Activated T-cell treated with anti-CD3 and anti-CD28 coated beads for 24 hours (primary cell): ENCODE measurements at regions not wholly inside any gene's neighbourhood (a gene's known extent, or its start where the extent isn't known, plus 50 kb on each side); places are given as distances from the start of the nearest gene placed in this dataset.
"Not testable (repeated sequence)": the region's sequence is repeated elsewhere in the genome, so short reads cannot be mapped to it uniquely, and the experiment has no call there.

ENCODE experiments used
- DNase-seq: peaks from one replicate; pipeline ENCODE4 v3.0.0-alpha.2; 2020; ENCODE audit warnings: low read depth

DNA sequence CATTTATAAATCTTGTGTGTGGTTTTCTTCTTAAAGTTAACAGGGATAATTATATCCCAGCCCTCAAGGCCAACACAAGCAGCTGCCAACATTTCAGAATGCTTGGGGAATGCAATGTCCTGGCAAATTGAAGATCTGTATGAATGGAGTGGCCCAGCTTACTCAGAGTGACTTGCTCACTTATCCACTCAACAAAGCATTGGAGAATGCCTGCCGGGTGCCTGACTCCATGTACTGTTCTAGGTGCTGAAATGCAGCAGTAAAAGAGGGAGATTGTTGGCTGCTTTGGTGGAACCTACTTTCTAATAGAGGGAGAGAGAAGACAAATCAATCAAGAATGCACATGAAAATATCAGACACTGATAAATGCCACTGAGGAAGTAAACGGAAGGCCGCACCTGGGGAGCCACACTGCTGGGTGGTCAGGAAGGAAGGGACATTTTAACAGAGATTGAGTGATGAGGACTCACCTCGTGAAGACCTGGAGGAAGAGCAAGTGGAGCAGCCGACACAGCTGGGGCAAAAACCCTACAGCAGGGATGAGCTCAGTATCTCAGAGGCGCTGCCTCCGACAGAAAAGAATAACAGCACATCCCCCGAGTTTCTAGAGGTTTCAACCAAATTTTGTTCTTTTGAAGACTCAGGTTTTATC is 61.2 kb upstream of the VASH1 start:
- DNase-seq = no peak

DNA sequence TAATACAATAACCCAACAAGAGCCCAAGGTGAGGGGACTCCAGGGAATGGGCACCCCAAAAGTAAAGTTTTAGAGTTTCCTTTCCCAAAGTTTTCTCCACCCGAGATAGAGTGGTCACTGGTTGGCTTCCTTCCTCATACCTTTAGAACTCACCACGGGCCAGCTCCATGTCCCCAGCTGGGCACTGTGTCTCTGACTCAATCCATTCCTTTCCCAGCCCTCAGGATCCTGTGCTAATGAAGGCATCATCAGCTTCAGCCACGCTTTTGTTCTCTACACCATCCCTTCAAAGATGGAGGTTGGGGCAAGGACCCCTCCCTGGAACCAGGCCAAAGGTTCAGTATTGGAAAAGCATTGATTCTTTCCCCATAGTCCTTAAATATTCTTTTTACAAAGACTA is 59.8 kb upstream of the VASH1 start:
- DNase-seq = no peak

DNA sequence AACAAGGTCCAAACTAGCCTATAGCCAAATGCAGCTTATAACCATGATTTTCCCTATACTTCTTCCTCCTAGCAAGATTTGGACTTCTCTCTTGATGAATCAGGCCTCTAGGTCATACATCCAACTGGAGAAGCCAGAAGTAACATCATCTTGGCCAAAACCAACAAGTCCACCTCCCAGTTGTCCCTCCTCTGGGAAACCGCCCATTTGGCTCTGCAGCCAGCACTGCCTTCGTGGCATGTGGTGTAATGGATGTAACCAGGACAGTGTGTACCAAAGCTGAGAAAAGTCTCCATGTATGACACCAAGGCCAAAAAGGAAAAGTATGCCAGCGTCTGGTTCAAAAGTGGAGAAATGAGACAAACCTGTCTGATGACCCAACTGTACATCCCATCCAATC is 59.3 kb upstream of the VASH1 start:
- no peak for DNase-seq

DNA sequence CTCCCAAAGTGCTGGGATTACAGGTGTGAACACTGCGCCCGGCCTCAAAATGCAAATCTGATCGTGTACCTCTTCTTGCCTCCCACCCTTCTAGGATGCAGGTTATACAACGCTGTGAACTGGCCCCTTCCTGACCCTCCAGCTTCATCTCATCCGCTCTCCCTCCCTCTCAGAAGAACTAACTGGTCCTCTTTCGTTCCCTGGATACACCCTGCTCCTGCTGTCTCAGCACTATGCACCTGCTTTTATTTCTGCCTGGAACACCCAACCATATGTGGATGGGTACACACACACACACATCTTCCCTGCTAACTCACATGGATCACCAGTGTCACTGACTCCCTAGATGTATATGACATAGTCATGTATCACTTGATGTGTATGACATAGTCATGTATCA is 56.1 kb upstream of the VASH1 start:
- DNase-seq = no peak

DNA sequence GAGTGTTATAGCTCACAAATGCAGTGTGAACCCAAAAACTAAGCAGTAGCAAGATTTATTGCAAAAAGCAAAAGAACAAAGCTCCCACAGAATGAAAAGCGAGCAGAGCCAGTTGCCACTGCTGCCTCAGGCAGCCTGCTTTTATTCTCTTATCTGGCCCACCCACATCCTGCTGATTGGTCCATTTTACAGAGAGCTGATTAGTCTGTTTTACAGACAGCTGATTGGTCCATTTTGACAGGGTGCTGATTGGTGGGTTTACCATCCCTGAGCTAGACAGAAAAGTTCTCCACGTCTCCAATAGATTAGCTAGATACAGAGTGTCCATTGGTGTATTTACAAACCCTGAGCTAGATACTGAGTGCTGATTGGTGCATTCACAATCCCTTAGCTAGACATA is 55.1 kb upstream of the VASH1 start:
- not testable (repeated sequence) for DNase-seq

DNA sequence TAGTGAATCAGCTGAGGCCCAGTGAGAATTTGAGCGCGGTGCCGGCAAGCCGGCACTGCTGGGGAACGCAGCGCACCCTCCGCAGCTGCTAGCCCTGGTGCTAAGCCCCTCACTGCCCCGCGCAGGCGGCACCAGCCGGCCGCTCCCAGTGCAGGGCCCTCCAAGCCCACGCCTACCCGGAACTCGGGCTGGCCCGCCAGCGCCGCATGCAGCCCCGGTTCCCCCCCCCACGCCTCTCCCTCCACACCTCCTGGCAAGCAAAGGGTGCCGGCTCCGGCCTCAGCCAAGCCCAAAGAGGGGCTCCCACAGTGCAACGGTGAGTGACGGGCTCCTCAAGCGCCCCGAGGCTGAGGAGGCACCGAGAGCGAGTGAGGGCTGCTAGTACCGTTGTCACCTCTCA is 54.5 kb upstream of the VASH1 start:
- DNase-seq = no peak

DNA sequence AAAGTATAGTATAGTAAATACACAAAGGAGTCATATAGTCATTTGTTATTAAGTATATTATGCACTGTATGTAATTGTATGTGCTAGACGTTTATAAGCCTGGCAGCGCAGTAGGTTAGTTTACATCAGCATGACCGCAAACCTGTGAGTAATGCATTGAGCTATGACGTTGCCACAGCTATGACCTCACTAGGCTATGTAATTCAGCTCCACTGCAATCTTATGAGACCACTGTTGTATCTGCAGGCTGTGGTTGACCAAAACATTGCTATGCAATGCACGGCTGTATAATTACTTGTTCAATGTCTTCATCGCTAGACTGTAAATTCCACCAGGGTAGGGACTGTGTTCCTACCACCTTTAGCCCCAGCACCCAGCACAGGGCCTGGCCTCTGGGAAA is 53.2 kb upstream of the VASH1 start:
- no peak for DNase-seq

DNA sequence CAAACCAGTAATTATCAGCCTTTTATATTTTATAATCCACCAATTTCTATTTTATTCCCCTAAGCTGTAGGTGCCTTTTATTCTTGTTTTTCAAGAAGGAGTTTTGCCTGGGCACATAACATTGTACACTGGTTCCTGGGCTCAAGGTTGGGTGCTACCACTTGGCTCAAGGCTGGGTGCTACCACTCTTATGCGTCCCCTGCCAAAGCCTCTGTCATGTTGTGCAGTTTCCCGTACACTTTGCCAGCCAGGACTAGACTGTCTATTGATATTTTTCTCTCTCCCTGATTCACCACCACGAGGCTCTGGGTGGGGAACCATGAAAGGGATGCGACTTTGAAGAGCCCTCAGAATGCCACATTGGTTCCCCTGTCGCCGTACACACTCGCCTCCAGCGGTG is 52.5 kb upstream of the VASH1 start:
- DNase-seq = no peak

DNA sequence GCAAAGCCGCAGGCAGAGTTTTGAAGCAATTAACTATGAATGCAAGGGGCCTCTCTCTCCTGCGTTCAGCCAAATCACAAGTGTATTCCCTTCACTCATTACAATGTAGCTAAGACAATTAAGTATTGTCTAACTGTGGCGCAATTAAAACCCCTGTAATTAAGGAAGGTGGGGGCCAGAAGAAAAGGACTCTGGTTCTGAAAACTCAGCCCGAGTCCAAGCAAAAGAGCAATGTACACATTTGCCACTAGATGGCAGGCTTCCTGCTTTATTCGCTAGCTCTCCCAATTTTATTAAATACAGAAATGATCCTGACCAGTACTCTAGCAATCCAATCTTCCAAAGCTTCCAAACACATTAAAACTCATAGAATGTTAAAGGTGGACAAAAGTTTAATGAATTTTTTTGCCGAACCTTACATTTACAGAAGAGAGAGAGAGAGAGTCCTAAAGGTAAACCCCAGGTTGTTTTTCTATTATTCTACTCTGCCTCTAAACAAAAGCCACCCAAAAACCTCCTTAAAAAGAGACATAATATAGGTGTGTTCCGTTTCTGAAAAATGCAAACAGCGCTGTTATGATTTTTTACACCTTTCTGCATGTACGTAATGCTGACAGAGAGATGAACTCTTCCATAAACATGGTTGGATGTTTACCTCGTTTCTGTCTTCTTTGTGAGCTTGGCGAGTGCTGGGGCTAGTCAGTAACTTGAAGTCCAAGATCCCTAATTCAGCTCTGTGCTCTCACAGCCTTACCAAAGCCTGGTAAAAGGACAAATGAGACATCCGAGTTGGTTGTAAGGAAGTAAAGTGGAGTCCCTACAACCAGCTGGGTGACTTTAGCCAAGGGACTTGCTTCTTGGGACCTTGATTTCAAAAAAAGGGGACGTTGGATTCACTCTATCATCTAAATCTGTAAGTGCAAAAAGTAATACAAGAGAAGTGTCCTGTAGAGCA is 50.9 kb upstream of the VASH1 start:
- DNase-seq = peak; percentile 6
